ENCODE measurements at regions not wholly inside any gene's neighbourhood (a gene's known extent, or its start where the extent isn't known, plus 50 kb on each side); places are given as distances from the start of the nearest gene placed in this dataset.

GRCh38 chr7:51455948-51456347 lies 139.3 kb upstream of the COBL start:
- POLR2A ChIA-PET = no interaction called here
- no peak for DNase-seq

GRCh38 chr7:51455513-51455912 lies 138.9 kb upstream of the COBL start:
- H3K4me1 ChIP-seq (ENCODE audit: control extremely low read depth in 1 of 4, control insufficient read depth in 4 of 4, insufficient read depth in 4 of 4, low read length in 3 of 4) = no peaks in the 10 kb centered on the region
- H3K27ac ChIP-seq (ENCODE audit: insufficient read depth in 1 of 2, low read depth in 1 of 2, low read length in 2 of 2, poor library complexity in 1 of 2, severe bottlenecking in 2 of 2) = no peak overlapping the region
- H3K27me3 ChIP-seq (replicated peaks in 2 of 5; ENCODE audit: control insufficient read depth in 4 of 5, insufficient read depth in 5 of 5, low read length in 4 of 5) = no peaks in the 10 kb centered on the region
- DNase-seq = no peak
- 70% methylated on average over 2 of the region's 3 CpGs for WGBS (ENCODE audit: insufficient coverage)
- POLR2A ChIA-PET = no interaction called here
- no peaks in the 10 kb centered on the region for H3K36me3 ChIP-seq (ENCODE audit: control insufficient read depth in 4 of 4, insufficient read depth in 4 of 4, low read length in 3 of 4)
- CTCF ChIA-PET = no interaction called here
- H3K4me3 ChIP-seq (ENCODE audit: control insufficient read depth in 1 of 7, extremely low read depth in 1 of 7, insufficient read depth in 4 of 7, low read depth in 2 of 7, low read length in 6 of 7) = no peak overlapping the region
- H3K9me3 ChIP-seq (ENCODE audit: control extremely low read depth in 1 of 5, control insufficient read depth in 4 of 5, insufficient read depth in 2 of 5, low read depth in 1 of 5, low read length in 4 of 5) = no peaks in the 10 kb centered on the region

More at GRCh38 chr7:51455948-51456347, 139.3 kb upstream of the COBL start:
- no peaks in the 10 kb centered on the region for H3K4me1 ChIP-seq (ENCODE audit: control extremely low read depth in 1 of 4, control insufficient read depth in 4 of 4, insufficient read depth in 4 of 4, low read length in 3 of 4)
- WGBS (ENCODE audit: insufficient coverage) = 53% methylated on average over 4 of the region's 6 CpGs
- H3K27me3 ChIP-seq (replicated peaks in 2 of 5; ENCODE audit: control insufficient read depth in 4 of 5, insufficient read depth in 5 of 5, low read length in 4 of 5) = no peaks in the 10 kb centered on the region
- H3K9me3 ChIP-seq (ENCODE audit: control extremely low read depth in 1 of 5, control insufficient read depth in 4 of 5, insufficient read depth in 2 of 5, low read depth in 1 of 5, low read length in 4 of 5) = no peaks in the 10 kb centered on the region
- no peak overlapping the region for H3K4me3 ChIP-seq (ENCODE audit: control insufficient read depth in 1 of 7, extremely low read depth in 1 of 7, insufficient read depth in 4 of 7, low read depth in 2 of 7, low read length in 6 of 7)
- no peak overlapping the region for H3K27ac ChIP-seq (ENCODE audit: insufficient read depth in 1 of 2, low read depth in 1 of 2, low read length in 2 of 2, poor library complexity in 1 of 2, severe bottlenecking in 2 of 2)
- CTCF ChIA-PET = no interaction called here
- no peaks in the 10 kb centered on the region for H3K36me3 ChIP-seq (ENCODE audit: control insufficient read depth in 4 of 4, insufficient read depth in 4 of 4, low read length in 3 of 4)

- Histone ChIP-seq H3K4me1 (ENCODE audit: control extremely low read depth in 1 of 4, control insufficient read depth in 4 of 4, insufficient read depth in 4 of 4, low read length in 3 of 4) (no peaks in the 10 kb centered on the region), H3K27ac (ENCODE audit: insufficient read depth in 1 of 2, low read depth in 1 of 2, low read length in 2 of 2, poor library complexity in 1 of 2, severe bottlenecking in 2 of 2) (no peak overlapping the region), H3K36me3 (ENCODE audit: control insufficient read depth in 4 of 4, insufficient read depth in 4 of 4, low read length in 3 of 4) (no peaks in the 10 kb centered on the region), H3K27me3 (replicated peaks in 2 of 5; ENCODE audit: control insufficient read depth in 4 of 5, insufficient read depth in 5 of 5, low read length in 4 of 5) (no peaks in the 10 kb centered on the region), H3K9me3 (ENCODE audit: control extremely low read depth in 1 of 5, control insufficient read depth in 4 of 5, insufficient read depth in 2 of 5, low read depth in 1 of 5, low read length in 4 of 5) (no peaks in the 10 kb centered on the region), H3K4me3 (ENCODE audit: control insufficient read depth in 1 of 7, extremely low read depth in 1 of 7, insufficient read depth in 4 of 7, low read depth in 2 of 7, low read length in 6 of 7) (no peak overlapping the region)
- ChIA-PET POLR2A (no interaction called here), CTCF (no interaction called here)
- WGBS (ENCODE audit: insufficient coverage) = 65% methylated on average over 3 of the region's 3 CpGs
- DNase-seq = no peak
Measured at GRCh38 chr7:51455086-51455485, 138.5 kb upstream of the COBL start.

GRCh38 chr7:51452694-51453093 lies 136.1 kb upstream of the COBL start:
- H3K27me3 ChIP-seq (replicated peaks in 2 of 5; ENCODE audit: control insufficient read depth in 4 of 5, insufficient read depth in 5 of 5, low read length in 4 of 5) = no peaks in the 10 kb centered on the region
- H3K4me3 ChIP-seq (ENCODE audit: control insufficient read depth in 1 of 7, extremely low read depth in 1 of 7, insufficient read depth in 4 of 7, low read depth in 2 of 7, low read length in 6 of 7) = no peak overlapping the region
- H3K27ac ChIP-seq (ENCODE audit: insufficient read depth in 1 of 2, low read depth in 1 of 2, low read length in 2 of 2, poor library complexity in 1 of 2, severe bottlenecking in 2 of 2) = no peak overlapping the region
- no peaks in the 10 kb centered on the region for H3K9me3 ChIP-seq (ENCODE audit: control extremely low read depth in 1 of 5, control insufficient read depth in 4 of 5, insufficient read depth in 2 of 5, low read depth in 1 of 5, low read length in 4 of 5)
- H3K36me3 ChIP-seq (ENCODE audit: control insufficient read depth in 4 of 4, insufficient read depth in 4 of 4, low read length in 3 of 4) = no peaks in the 10 kb centered on the region
- 100% methylated on average over 1 of the region's 1 CpG for WGBS (ENCODE audit: insufficient coverage)
- DNase-seq = no peak
- H3K4me1 ChIP-seq (ENCODE audit: control extremely low read depth in 1 of 4, control insufficient read depth in 4 of 4, insufficient read depth in 4 of 4, low read length in 3 of 4) = no peaks in the 10 kb centered on the region
- CTCF ChIA-PET = no interaction called here
- POLR2A ChIA-PET = no interaction called here

GRCh38 chr7:51451751-51452476 lies 135.3 kb upstream of the COBL start:
- 68% methylated on average over 9 of the region's 10 CpGs for WGBS (ENCODE audit: insufficient coverage)
- no peak overlapping the region for H3K27ac ChIP-seq (ENCODE audit: insufficient read depth in 1 of 2, low read depth in 1 of 2, low read length in 2 of 2, poor library complexity in 1 of 2, severe bottlenecking in 2 of 2)
- no peaks in the 10 kb centered on the region for H3K27me3 ChIP-seq (replicated peaks in 2 of 5; ENCODE audit: control insufficient read depth in 4 of 5, insufficient read depth in 5 of 5, low read length in 4 of 5)
- no peaks in the 10 kb centered on the region for H3K36me3 ChIP-seq (ENCODE audit: control insufficient read depth in 4 of 4, insufficient read depth in 4 of 4, low read length in 3 of 4)
- no peaks in the 10 kb centered on the region for H3K4me1 ChIP-seq (ENCODE audit: control extremely low read depth in 1 of 4, control insufficient read depth in 4 of 4, insufficient read depth in 4 of 4, low read length in 3 of 4)
- ChIA-PET POLR2A (no interaction called here), CTCF (no interaction called here)
- H3K9me3 ChIP-seq (ENCODE audit: control extremely low read depth in 1 of 5, control insufficient read depth in 4 of 5, insufficient read depth in 2 of 5, low read depth in 1 of 5, low read length in 4 of 5) = no peaks in the 10 kb centered on the region
- no peak for DNase-seq
- H3K4me3 ChIP-seq (ENCODE audit: control insufficient read depth in 1 of 7, extremely low read depth in 1 of 7, insufficient read depth in 4 of 7, low read depth in 2 of 7, low read length in 6 of 7) = no peak overlapping the region

GRCh38 chr7:51450541-51450940 lies 133.9 kb upstream of the COBL start:
- H3K4me1 ChIP-seq (ENCODE audit: control extremely low read depth in 1 of 4, control insufficient read depth in 4 of 4, insufficient read depth in 4 of 4, low read length in 3 of 4) = no peaks in the 10 kb centered on the region
- H3K4me3 ChIP-seq (ENCODE audit: control insufficient read depth in 1 of 7, extremely low read depth in 1 of 7, insufficient read depth in 4 of 7, low read depth in 2 of 7, low read length in 6 of 7) = no peak overlapping the region
- whole genome bisulfite sequencing (ENCODE audit: insufficient coverage) = 99% methylated on average over 6 of the region's 6 CpGs
- ChIA-PET CTCF (no interaction called here), POLR2A (no interaction called here)
- DNase-seq = no peak
- H3K9me3 ChIP-seq (ENCODE audit: control extremely low read depth in 1 of 5, control insufficient read depth in 4 of 5, insufficient read depth in 2 of 5, low read depth in 1 of 5, low read length in 4 of 5) = no peaks in the 10 kb centered on the region
- H3K36me3 ChIP-seq (ENCODE audit: control insufficient read depth in 4 of 4, insufficient read depth in 4 of 4, low read length in 3 of 4) = no peaks in the 10 kb centered on the region
- H3K27me3 ChIP-seq (replicated peaks in 2 of 5; ENCODE audit: control insufficient read depth in 4 of 5, insufficient read depth in 5 of 5, low read length in 4 of 5) = peaks cover 0 to 5% (median 0%) of the 10 kb centered on the region in 5 experiments
- H3K27ac ChIP-seq (ENCODE audit: insufficient read depth in 1 of 2, low read depth in 1 of 2, low read length in 2 of 2, poor library complexity in 1 of 2, severe bottlenecking in 2 of 2) = no peak overlapping the region

- ChIA-PET CTCF (no interaction called here), POLR2A (no interaction called here)
- peaks cover 0 to 5% (median 0%) of the 10 kb centered on the region in 5 experiments for H3K27me3 ChIP-seq (replicated peaks in 2 of 5; ENCODE audit: control insufficient read depth in 4 of 5, insufficient read depth in 5 of 5, low read length in 4 of 5)
- no peak overlapping the region for H3K27ac ChIP-seq (ENCODE audit: insufficient read depth in 1 of 2, low read depth in 1 of 2, low read length in 2 of 2, poor library complexity in 1 of 2, severe bottlenecking in 2 of 2)
- WGBS (ENCODE audit: insufficient coverage) = 57% methylated on average over 3 of the region's 5 CpGs
- H3K4me3 ChIP-seq (ENCODE audit: control insufficient read depth in 1 of 7, extremely low read depth in 1 of 7, insufficient read depth in 4 of 7, low read depth in 2 of 7, low read length in 6 of 7) = no peak overlapping the region
- H3K4me1 ChIP-seq (ENCODE audit: control extremely low read depth in 1 of 4, control insufficient read depth in 4 of 4, insufficient read depth in 4 of 4, low read length in 3 of 4) = no peaks in the 10 kb centered on the region
- peaks cover 0 to 2% (median 0%) of the 10 kb centered on the region in 5 experiments for H3K9me3 ChIP-seq (ENCODE audit: control extremely low read depth in 1 of 5, control insufficient read depth in 4 of 5, insufficient read depth in 2 of 5, low read depth in 1 of 5, low read length in 4 of 5)
- DNase-seq = no peak
- no peaks in the 10 kb centered on the region for H3K36me3 ChIP-seq (ENCODE audit: control insufficient read depth in 4 of 4, insufficient read depth in 4 of 4, low read length in 3 of 4)
Measured at GRCh38 chr7:51446785-51447184, 130.2 kb upstream of the COBL start.
